Chondrocyte (in vitro differentiated cells): ENCODE measurements at regions not wholly inside any gene's neighbourhood (a gene's known extent, or its start where the extent isn't known, plus 50 kb on each side); places are given as distances from the start of the nearest gene placed in this dataset.

Experiments used
- DNase-seq: peaks from one replicate; pipeline ENCODE4 v3.0.0; 2021; ENCODE audit warnings: mixed read lengths, low spot score
- H3K27ac Mint-ChIP-seq: one replicate; pipeline ENCODE4 v1.8.0; 2021; ENCODE audit warnings: mild to moderate bottlenecking, moderate library complexity, mixed read lengths; ENCODE audit not compliant: unreplicated experiment
- H3K27me3 Mint-ChIP-seq: 2 replicates; pipeline ENCODE4 v1.8.0; 2021; ENCODE audit warnings: low read depth, mixed read lengths
- H3K36me3 Mint-ChIP-seq: 2 replicates; pipeline ENCODE4 v1.8.0; 2021; ENCODE audit warnings: low read depth, mixed read lengths
- H3K4me1 Mint-ChIP-seq: 2 replicates; pipeline ENCODE4 v1.8.0; 2021; ENCODE audit warnings: low read depth, mild to moderate bottlenecking, mixed read lengths
- H3K4me3 Mint-ChIP-seq: one replicate; pipeline ENCODE4 v1.8.0; 2021; ENCODE audit warnings: mild to moderate bottlenecking, moderate library complexity, mixed read lengths; ENCODE audit not compliant: unreplicated experiment
- H3K9me3 Mint-ChIP-seq: 2 replicates; pipeline ENCODE4 v1.8.0; 2021; ENCODE audit warnings: low read depth, mixed read lengths
- CTCF ChIP-seq: fragments of 200-600 bp; sonication (generic); IDR thresholded peaks from 2 replicates; pipeline ENCODE4 v1.5.0; 2021; ENCODE audit warnings: antibody characterized with exemption, mild to moderate bottlenecking, moderate library complexity

- H3K4me1 Mint-ChIP-seq = peaks cover 10% of the 10 kb centered on the region
- peaks cover 2% of the 10 kb centered on the region for H3K9me3 Mint-ChIP-seq
- peaks cover 6% of the 10 kb centered on the region for H3K27me3 Mint-ChIP-seq
- H3K36me3 Mint-ChIP-seq = no peaks in the 10 kb centered on the region
- no peak overlapping the region for H3K27ac Mint-ChIP-seq
- no peak overlapping the region for H3K4me3 Mint-ChIP-seq
- TF ChIP-seq CTCF = no peak
- DNase-seq = no peak
Measured at GRCh38 chr5:15234366-15234765, 265.6 kb upstream of the FBXL7 start.

- H3K4me3 Mint-ChIP-seq = no peak overlapping the region
Measured at GRCh38 chr5:15233566-15233965, 266.4 kb upstream of the FBXL7 start.

GRCh38 chr5:15222156-15222555 is 277.8 kb upstream of the FBXL7 start:
- Mint-ChIP-seq H3K27ac (no peak overlapping the region), H3K4me1 (no peaks in the 10 kb centered on the region), H3K27me3 (peaks cover 23% of the 10 kb centered on the region), H3K4me3 (no peak overlapping the region), H3K36me3 (no peaks in the 10 kb centered on the region), H3K9me3 (peaks cover 1% of the 10 kb centered on the region)
- DNase-seq = no peak
- TF ChIP-seq CTCF = no peak

More at GRCh38 chr5:15233566-15233965, 266.4 kb upstream of the FBXL7 start:
- H3K27me3 Mint-ChIP-seq = peaks cover 5% of the 10 kb centered on the region
- no peaks in the 10 kb centered on the region for H3K9me3 Mint-ChIP-seq
- DNase-seq = no peak
- no peak overlapping the region for H3K27ac Mint-ChIP-seq
- H3K4me1 Mint-ChIP-seq = peaks cover 10% of the 10 kb centered on the region
- TF ChIP-seq CTCF = no peak
- H3K36me3 Mint-ChIP-seq = no peaks in the 10 kb centered on the region

- Mint-ChIP-seq H3K27ac (no peak overlapping the region), H3K9me3 (no peaks in the 10 kb centered on the region), H3K36me3 (no peaks in the 10 kb centered on the region), H3K4me3 (no peak overlapping the region), H3K4me1 (no peaks in the 10 kb centered on the region), H3K27me3 (peaks cover 22% of the 10 kb centered on the region)
- DNase-seq = no peak
- TF ChIP-seq CTCF = no peak
Measured at GRCh38 chr5:15220642-15221173, 279.3 kb upstream of the FBXL7 start.

GRCh38 chr5:15215056-15215455 is 284.9 kb upstream of the FBXL7 start:
- H3K4me1 Mint-ChIP-seq = no peaks in the 10 kb centered on the region
- no peak overlapping the region for H3K4me3 Mint-ChIP-seq
- TF ChIP-seq CTCF = no peak
- H3K27me3 Mint-ChIP-seq = peaks cover 6% of the 10 kb centered on the region
- H3K27ac Mint-ChIP-seq = no peak overlapping the region
- no peaks in the 10 kb centered on the region for H3K9me3 Mint-ChIP-seq
- H3K36me3 Mint-ChIP-seq = no peaks in the 10 kb centered on the region
- no peak for DNase-seq
